ELR (cell line): ENCODE measurements at regions not wholly inside any gene's neighbourhood (a gene's known extent, or its start where the extent isn't known, plus 50 kb on each side); places are given as distances from the start of the nearest gene placed in this dataset.

Source experiments
- DNase-seq: peaks from one replicate; pipeline ENCODE4 v3.0.0-alpha.2; 2015; ENCODE audit warnings: low read depth

GRCh38 chr2:225340923-225341322 lies 58.6 kb upstream of the NYAP2 start:
- DNase-seq, result peak; percentile 28

- DNase-seq, result peak; percentile 87
Measured at GRCh38 chr2:225337183-225337582, 62.3 kb upstream of the NYAP2 start.

GRCh38 chr2:225334514-225334913 lies 65.0 kb upstream of the NYAP2 start:
- no peak for DNase-seq

- DNase-seq, result peak; percentile 73
Measured at GRCh38 chr2:225328192-225328591, 71.3 kb upstream of the NYAP2 start.

- DNase-seq, result no peak
Measured at GRCh38 chr2:225326969-225327368, 72.5 kb upstream of the NYAP2 start.

- DNase-seq, result no peak
Measured at GRCh38 chr2:225319872-225320271, 79.6 kb upstream of the NYAP2 start.

GRCh38 chr2:225318440-225318839 lies 81.1 kb upstream of the NYAP2 start:
- no peak for DNase-seq

- DNase-seq, result no peak
Measured at GRCh38 chr2:225317186-225317585, 82.3 kb upstream of the NYAP2 start.

- no peak for DNase-seq
Measured at GRCh38 chr2:225310745-225311144, 88.8 kb upstream of the NYAP2 start.

- no peak for DNase-seq
Measured at GRCh38 chr2:225309516-225309915, 90.0 kb upstream of the NYAP2 start.

GRCh38 chr2:225296951-225297350 lies 102.6 kb upstream of the NYAP2 start:
- no peak for DNase-seq

GRCh38 chr2:225295102-225295501 lies 104.4 kb upstream of the NYAP2 start:
- DNase-seq, result no peak

- DNase-seq, result no peak
Measured at GRCh38 chr2:225293638-225294037, 105.9 kb upstream of the NYAP2 start.

GRCh38 chr2:225290757-225291400 lies 108.6 kb upstream of the NYAP2 start:
- peak; percentile 27 for DNase-seq

- DNase-seq, result no peak
Measured at GRCh38 chr2:225289659-225290058, 109.9 kb upstream of the NYAP2 start.

GRCh38 chr2:225288986-225289385 lies 110.5 kb upstream of the NYAP2 start:
- DNase-seq, result peak; percentile 51

- DNase-seq, result peak; percentile 58
Measured at GRCh38 chr2:225282858-225283710, 116.4 kb upstream of the NYAP2 start.

GRCh38 chr2:225276207-225276606 lies 123.3 kb upstream of the NYAP2 start:
- no peak for DNase-seq

GRCh38 chr2:225275443-225275842 lies 124.1 kb upstream of the NYAP2 start:
- DNase-seq, result no peak

- peak; percentile 25 for DNase-seq
Measured at GRCh38 chr2:225274751-225275150, 124.8 kb upstream of the NYAP2 start.

- DNase-seq, result no peak
Measured at GRCh38 chr2:225272173-225272572, 127.3 kb upstream of the NYAP2 start.

GRCh38 chr2:225270861-225271260 lies 128.6 kb upstream of the NYAP2 start:
- DNase-seq, result peak; percentile 81

- DNase-seq, result no peak
Measured at GRCh38 chr2:225270053-225270452, 129.5 kb upstream of the NYAP2 start.

- DNase-seq, result no peak
Measured at GRCh38 chr2:225254363-225254762, 145.1 kb upstream of the NYAP2 start.
